Rectal smooth muscle tissue (tissue), 1 donor: ENCODE measurements at regions not wholly inside any gene's neighbourhood (a gene's known extent, or its start where the extent isn't known, plus 50 kb on each side); places are given as distances from the start of the nearest gene placed in this dataset.
"Not testable (repeated sequence)": the region's sequence is repeated elsewhere in the genome, so short reads cannot be mapped to it uniquely, and the experiment has no call there.

Source experiments
- H3K27ac ChIP-seq: one replicate; pipeline ENCODE4 v1.7.0; 2013; ENCODE audit warnings: low read depth, low read length, inconsistent platforms
- H3K27me3 ChIP-seq: one replicate; pipeline ENCODE4 v1.7.0; 2013; ENCODE audit warnings: low read length; ENCODE audit not compliant: control insufficient read depth, insufficient read depth
- H3K36me3 ChIP-seq: one replicate; pipeline ENCODE4 v1.7.0; 2013; ENCODE audit warnings: low read length; ENCODE audit not compliant: control insufficient read depth, insufficient read depth
- H3K4me1 ChIP-seq: one replicate; pipeline ENCODE4 v1.7.0; 2013; ENCODE audit warnings: low read length; ENCODE audit not compliant: control insufficient read depth, insufficient read depth
- H3K4me3 ChIP-seq: one replicate; pipeline ENCODE4 v1.7.0; 2013; ENCODE audit warnings: low read length
- H3K9ac ChIP-seq: one replicate; pipeline ENCODE4 v1.7.0; 2013; ENCODE audit warnings: low read length

- not testable (repeated sequence) for H3K4me3 ChIP-seq, H3K9ac ChIP-seq, H3K27me3 ChIP-seq, H3K4me1 ChIP-seq, H3K27ac ChIP-seq, H3K36me3 ChIP-seq
These were observed 247.7 kb upstream of the SLIT2 start for GRCh38 chr4:20003836-20004558.

GRCh38 chr4:19999775-20000414 lies 251.8 kb upstream of the SLIT2 start:
- no peaks in the 10 kb centered on the region for H3K27me3 ChIP-seq

GRCh38 chr4:19999276-19999675 lies 252.4 kb upstream of the SLIT2 start:
- Histone ChIP-seq H3K4me1 (no peaks in the 10 kb centered on the region), H3K9ac (no peak overlapping the region), H3K27ac (no peak overlapping the region)

More at GRCh38 chr4:19999775-20000414, 251.8 kb upstream of the SLIT2 start:
- no peaks in the 10 kb centered on the region for H3K4me1 ChIP-seq
- H3K9ac ChIP-seq, result no peak overlapping the region
- no peaks in the 10 kb centered on the region for H3K36me3 ChIP-seq
- no peak overlapping the region for H3K27ac ChIP-seq
- no peak overlapping the region for H3K4me3 ChIP-seq

GRCh38 chr4:19993242-19993641 lies 258.5 kb upstream of the SLIT2 start:
- H3K27ac ChIP-seq, result no peak overlapping the region
- H3K9ac ChIP-seq, result no peak overlapping the region
- H3K36me3 ChIP-seq, result no peaks in the 10 kb centered on the region
- no peaks in the 10 kb centered on the region for H3K4me1 ChIP-seq
- H3K27me3 ChIP-seq, result no peaks in the 10 kb centered on the region
- H3K4me3 ChIP-seq, result no peak overlapping the region

More at GRCh38 chr4:19999276-19999675, 252.4 kb upstream of the SLIT2 start:
- Histone ChIP-seq H3K4me3 (no peak overlapping the region), H3K36me3 (no peaks in the 10 kb centered on the region), H3K27me3 (no peaks in the 10 kb centered on the region)

- H3K4me3 ChIP-seq, result no peak overlapping the region
- H3K4me1 ChIP-seq, result no peaks in the 10 kb centered on the region
- no peaks in the 10 kb centered on the region for H3K27me3 ChIP-seq
- H3K27ac ChIP-seq, result no peak overlapping the region
- no peaks in the 10 kb centered on the region for H3K36me3 ChIP-seq
- no peak overlapping the region for H3K9ac ChIP-seq
These were observed 259.1 kb upstream of the SLIT2 start for GRCh38 chr4:19992471-19993093.

GRCh38 chr4:19987746-19988145 lies 264.0 kb upstream of the SLIT2 start:
- Histone ChIP-seq H3K27me3 (no peaks in the 10 kb centered on the region), H3K4me1 (no peaks in the 10 kb centered on the region)

GRCh38 chr4:19983072-19983471 lies 268.6 kb upstream of the SLIT2 start:
- Histone ChIP-seq H3K36me3 (no peaks in the 10 kb centered on the region), H3K27ac (no peak overlapping the region), H3K9ac (no peak overlapping the region), H3K27me3 (no peaks in the 10 kb centered on the region), H3K4me3 (no peak overlapping the region), H3K4me1 (no peaks in the 10 kb centered on the region)

More at GRCh38 chr4:19987746-19988145, 264.0 kb upstream of the SLIT2 start:
- no peaks in the 10 kb centered on the region for H3K36me3 ChIP-seq
- no peak overlapping the region for H3K27ac ChIP-seq
- H3K4me3 ChIP-seq, result no peak overlapping the region
- H3K9ac ChIP-seq, result no peak overlapping the region

GRCh38 chr4:19982556-19982955 lies 269.1 kb upstream of the SLIT2 start:
- no peaks in the 10 kb centered on the region for H3K27me3 ChIP-seq
- no peaks in the 10 kb centered on the region for H3K4me1 ChIP-seq
- no peaks in the 10 kb centered on the region for H3K36me3 ChIP-seq
- H3K27ac ChIP-seq, result no peak overlapping the region
- H3K4me3 ChIP-seq, result no peak overlapping the region
- no peak overlapping the region for H3K9ac ChIP-seq

- Histone ChIP-seq H3K36me3 (no peaks in the 10 kb centered on the region), H3K4me3 (no peak overlapping the region), H3K27me3 (no peaks in the 10 kb centered on the region), H3K27ac (no peak overlapping the region), H3K4me1 (no peaks in the 10 kb centered on the region), H3K9ac (no peak overlapping the region)
These were observed 279.9 kb upstream of the SLIT2 start for GRCh38 chr4:19971829-19972228.

- Histone ChIP-seq H3K4me3 (no peak overlapping the region), H3K9ac (no peak overlapping the region), H3K27ac (no peak overlapping the region), H3K4me1 (no peaks in the 10 kb centered on the region), H3K36me3 (no peaks in the 10 kb centered on the region), H3K27me3 (no peaks in the 10 kb centered on the region)
These were observed 282.2 kb upstream of the SLIT2 start for GRCh38 chr4:19969492-19969891.

GRCh38 chr4:19961091-19961490 lies 290.6 kb upstream of the SLIT2 start:
- Histone ChIP-seq H3K27ac (no peak overlapping the region), H3K36me3 (no peaks in the 10 kb centered on the region), H3K4me1 (no peaks in the 10 kb centered on the region), H3K9ac (no peak overlapping the region), H3K4me3 (no peak overlapping the region), H3K27me3 (no peaks in the 10 kb centered on the region)

GRCh38 chr4:19958848-19959247 lies 292.9 kb upstream of the SLIT2 start:
- no peaks in the 10 kb centered on the region for H3K4me1 ChIP-seq
- no peaks in the 10 kb centered on the region for H3K27me3 ChIP-seq
- no peak overlapping the region for H3K9ac ChIP-seq
- H3K27ac ChIP-seq, result no peak overlapping the region
- H3K4me3 ChIP-seq, result no peak overlapping the region
- no peaks in the 10 kb centered on the region for H3K36me3 ChIP-seq
